HG03432 (cell line): ENCODE measurements at regions not wholly inside any gene's neighbourhood (a gene's known extent, or its start where the extent isn't known, plus 50 kb on each side); places are given as distances from the start of the nearest gene placed in this dataset.
"Not testable (repeated sequence)": the region's sequence is repeated elsewhere in the genome, so short reads cannot be mapped to it uniquely, and the experiment has no call there.

Experiments
- ATAC-seq: cut with Tn5 transposase; IDR thresholded peaks from one replicate; pipeline ENCODE4 v1.9.1; 2021; ENCODE audit warnings: mild to moderate bottlenecking, moderate library complexity; ENCODE audit not compliant: unreplicated experiment

GRCh38 chr13:105764486-105764885 lies 771.0 kb downstream of the EFNB2 start:
- ATAC-seq: no peak

GRCh38 chr13:105763851-105764250 lies 771.6 kb downstream of the EFNB2 start:
- no peak for ATAC-seq

GRCh38 chr13:105762096-105762495 lies 773.4 kb downstream of the EFNB2 start:
- no peak for ATAC-seq

- ATAC-seq: no peak
Measured at GRCh38 chr13:105758918-105759860, 776.3 kb downstream of the EFNB2 start.

- ATAC-seq: no peak
Measured at GRCh38 chr13:105740739-105741138, 794.7 kb downstream of the EFNB2 start.

- no peak for ATAC-seq
Measured at GRCh38 chr13:105737688-105738087, 797.8 kb downstream of the EFNB2 start.

GRCh38 chr13:105735281-105735680 lies 800.2 kb downstream of the EFNB2 start:
- no peak for ATAC-seq

- no peak for ATAC-seq
Measured at GRCh38 chr13:105732806-105733529, 802.5 kb downstream of the EFNB2 start.

- no peak for ATAC-seq
Measured at GRCh38 chr13:105725887-105726286, 809.6 kb downstream of the EFNB2 start.

- ATAC-seq: no peak
Measured at GRCh38 chr13:105721016-105721415, 814.4 kb downstream of the EFNB2 start.

- ATAC-seq: no peak
Measured at GRCh38 chr13:105719859-105720258, 815.6 kb downstream of the EFNB2 start.

GRCh38 chr13:105709181-105709580 lies 826.3 kb downstream of the EFNB2 start:
- no peak for ATAC-seq

- ATAC-seq: no peak
Measured at GRCh38 chr13:105703843-105704242, 831.6 kb downstream of the EFNB2 start.

- ATAC-seq: no peak
Measured at GRCh38 chr13:105702441-105702840, 833.0 kb downstream of the EFNB2 start.

- ATAC-seq: no peak
Measured at GRCh38 chr13:105692769-105693168, 842.7 kb downstream of the EFNB2 start.

- ATAC-seq: no peak
Measured at GRCh38 chr13:105684216-105684615, 851.2 kb downstream of the EFNB2 start.

- no peak for ATAC-seq
Measured at GRCh38 chr13:105679838-105680237, 855.6 kb downstream of the EFNB2 start.

- peak; percentile 82 for ATAC-seq
Measured at GRCh38 chr13:105678072-105678471, 857.4 kb downstream of the EFNB2 start.

GRCh38 chr13:105672881-105673280 lies 862.6 kb downstream of the EFNB2 start:
- no peak for ATAC-seq

- ATAC-seq: not testable (repeated sequence)
Measured at GRCh38 chr13:105671131-105671530, 864.3 kb downstream of the EFNB2 start.

GRCh38 chr13:105670179-105670990 lies 865.1 kb downstream of the EFNB2 start:
- ATAC-seq: peak; percentile 80
